Caki2 (cell line): ENCODE measurements at regions not wholly inside any gene's neighbourhood (a gene's known extent, or its start where the extent isn't known, plus 50 kb on each side); places are given as distances from the start of the nearest gene placed in this dataset.
A peak's percentile ranks its signal among the peaks of the same experiment; 100 is the strongest.

ENCODE experiments used
- DNase-seq: peaks from one replicate; pipeline ENCODE4 v3.0.0-alpha.2; 2015; ENCODE audit warnings: low read depth
- in situ Hi-C: cut with HindIII; loops from 2 replicates; pipeline ENCODE4 v1.10.0; 2016; ENCODE audit warnings: low sequenced_read_pairs, low pct_unique_long_range_greater_than_20kb, mixed read lengths

DNA sequence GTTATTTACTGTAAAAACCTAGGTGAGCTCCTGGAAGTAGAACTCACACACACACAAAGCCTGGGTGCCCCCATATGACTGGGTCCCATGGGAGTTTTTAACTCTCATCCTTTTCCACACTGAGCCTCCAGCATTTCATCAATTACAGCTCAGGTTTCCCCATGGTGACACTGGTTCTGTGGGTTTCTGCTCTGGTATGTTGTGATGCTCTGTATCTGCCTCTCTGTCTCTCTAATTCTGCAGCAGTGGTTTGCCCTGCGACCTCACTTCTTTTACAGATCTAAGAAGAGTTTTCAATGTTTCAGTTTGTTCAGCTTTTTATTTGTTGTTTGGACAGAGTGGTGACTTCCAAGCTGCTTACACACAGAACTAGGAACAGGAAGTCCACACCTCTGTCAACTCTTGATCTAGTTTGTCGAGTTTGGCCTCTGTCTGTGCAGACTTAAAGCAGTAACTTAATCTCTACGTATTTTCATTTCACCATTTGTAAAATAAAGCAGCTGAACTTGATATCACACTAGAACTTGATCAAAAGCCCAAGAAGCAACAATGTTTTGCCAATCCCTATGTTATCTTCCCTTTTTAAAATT lies 554.3 kb downstream of the EPHA7 start:
- in situ Hi-C loops: no loop called here

GRCh38 chr6:92849636-92850035 lies 569.7 kb downstream of the EPHA7 start:
- in situ Hi-C loops: no loop called here
- DNase-seq: no peak

More for the DNA sequence above, 554.3 kb downstream of the EPHA7 start:
- no peak for DNase-seq

- in situ Hi-C loops: no loop called here
- no peak for DNase-seq
Measured at GRCh38 chr6:92848901-92849300, 570.5 kb downstream of the EPHA7 start.

- in situ Hi-C loops: no loop called here
- DNase-seq: no peak
Measured at GRCh38 chr6:92848459-92848858, 570.9 kb downstream of the EPHA7 start.

DNA sequence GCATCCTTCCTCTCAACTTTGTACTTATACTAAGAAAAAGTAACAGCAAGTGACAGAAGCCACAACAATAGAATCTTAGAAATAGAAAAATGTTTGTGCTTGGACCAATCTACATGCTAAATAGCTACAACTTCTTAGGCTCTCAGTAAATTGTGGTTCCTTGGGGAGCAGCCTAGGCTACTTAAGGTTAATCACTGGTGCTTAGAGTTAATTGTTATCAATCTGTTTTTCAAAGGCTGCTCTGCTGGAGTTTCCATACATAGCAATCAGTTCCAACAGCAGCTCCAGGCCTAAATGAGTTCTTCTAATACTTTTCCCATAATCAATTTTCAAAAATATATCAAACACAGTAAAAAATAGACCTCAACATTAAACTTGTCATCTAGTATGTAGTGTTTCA lies 571.4 kb downstream of the EPHA7 start:
- in situ Hi-C loops: no loop called here

DNA sequence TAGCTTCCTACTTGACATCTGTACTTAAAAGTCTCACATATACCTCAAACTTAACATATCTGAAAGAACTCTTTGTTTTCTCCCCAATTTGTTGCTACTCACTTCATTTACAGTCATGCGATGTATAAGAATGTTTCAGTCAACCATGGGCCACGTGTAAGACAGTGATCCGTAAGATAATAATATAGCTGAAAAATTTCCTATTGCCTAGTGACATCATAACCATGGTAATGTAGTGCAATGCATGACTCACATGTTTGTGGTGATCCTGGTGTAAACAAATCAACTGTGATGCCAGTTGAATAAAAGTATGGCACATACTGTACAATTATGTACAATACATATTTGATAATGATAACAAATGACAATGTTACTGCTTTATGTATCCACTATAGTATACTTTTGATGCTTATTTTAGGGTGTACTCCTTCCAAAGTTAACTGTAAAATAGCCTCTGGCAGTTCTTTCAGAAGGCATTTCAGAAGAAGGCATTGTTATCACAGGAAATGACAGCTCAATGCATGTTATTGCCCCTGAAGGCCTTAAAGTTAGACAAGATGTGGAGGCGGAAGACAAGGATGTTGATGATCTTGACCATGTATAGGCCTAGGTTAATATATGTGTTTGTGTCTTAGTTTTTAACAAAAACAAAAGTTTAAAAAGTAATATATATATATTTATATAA lies 579.0 kb downstream of the EPHA7 start:
- no peak for DNase-seq
- in situ Hi-C loops: no loop called here

More for the DNA sequence above, 571.4 kb downstream of the EPHA7 start:
- DNase-seq: no peak

GRCh38 chr6:92828788-92829187 lies 590.6 kb downstream of the EPHA7 start:
- no peak for DNase-seq
- in situ Hi-C loops: no loop called here

GRCh38 chr6:92827104-92827503 lies 592.3 kb downstream of the EPHA7 start:
- no peak for DNase-seq
- in situ Hi-C loops: no loop called here

- no peak for DNase-seq
- in situ Hi-C loops: no loop called here
Measured at GRCh38 chr6:92826633-92827032, 592.7 kb downstream of the EPHA7 start.

DNA sequence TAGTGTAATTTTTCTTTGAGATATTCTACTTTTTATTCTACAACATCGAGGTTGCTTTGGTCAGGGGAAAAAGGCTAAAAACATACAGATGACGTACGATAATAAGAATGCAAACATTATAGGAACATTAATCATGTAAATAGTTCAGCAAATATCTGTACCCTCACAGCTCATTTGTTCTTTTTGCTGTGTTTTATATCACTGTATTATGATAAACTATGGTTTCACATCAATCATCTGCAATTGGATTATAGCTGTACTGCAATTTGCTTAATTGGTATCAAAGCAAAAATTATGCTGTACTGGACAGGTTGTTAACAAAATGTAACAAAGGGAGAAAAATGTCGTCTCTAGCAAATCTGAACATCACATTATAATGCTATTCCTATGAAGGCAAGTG lies 597.1 kb downstream of the EPHA7 start:
- no peak for DNase-seq
- in situ Hi-C loops: no loop called here

DNA sequence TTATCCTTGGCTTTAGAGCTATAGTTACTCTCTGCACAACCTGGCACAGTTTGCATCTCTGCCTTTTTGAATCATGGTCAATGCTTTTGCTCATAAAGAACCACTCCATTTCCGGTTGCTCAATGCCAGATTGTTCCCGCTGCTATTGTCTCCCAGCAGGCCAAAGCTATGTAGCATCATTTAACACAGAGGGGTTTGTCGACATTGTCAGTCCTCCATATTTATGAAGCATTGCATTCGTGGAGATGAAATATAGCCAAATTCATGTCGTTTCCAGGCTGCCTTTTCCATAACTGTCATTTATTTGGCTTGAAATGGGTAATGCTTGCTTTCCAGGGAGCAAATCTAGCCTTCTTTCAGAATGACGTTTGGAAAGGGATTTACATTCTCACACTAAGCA lies 598.8 kb downstream of the EPHA7 start:
- no peak for DNase-seq
- in situ Hi-C loops: no loop called here

DNA sequence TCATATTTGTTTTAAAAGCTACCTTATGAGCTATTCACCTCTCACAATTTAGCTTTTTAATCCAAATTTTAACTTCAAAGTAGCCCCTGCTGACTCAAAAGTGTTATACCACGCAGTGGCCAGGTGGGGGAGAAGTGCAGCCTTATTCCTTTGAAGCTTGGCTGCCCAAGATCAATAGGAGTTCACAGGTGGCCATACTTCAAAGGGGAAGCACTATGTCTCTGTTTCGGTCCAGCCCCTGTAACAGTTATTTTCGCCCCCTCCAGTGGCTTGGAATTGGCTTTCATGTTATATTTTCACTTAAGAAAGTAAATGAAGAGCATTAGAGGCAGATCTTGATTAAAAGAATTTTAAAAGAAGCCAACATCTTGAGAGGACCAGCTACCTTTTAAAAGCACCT lies 608.4 kb downstream of the EPHA7 start:
- in situ Hi-C loops: no loop called here
- peak; percentile 10 for DNase-seq

DNA sequence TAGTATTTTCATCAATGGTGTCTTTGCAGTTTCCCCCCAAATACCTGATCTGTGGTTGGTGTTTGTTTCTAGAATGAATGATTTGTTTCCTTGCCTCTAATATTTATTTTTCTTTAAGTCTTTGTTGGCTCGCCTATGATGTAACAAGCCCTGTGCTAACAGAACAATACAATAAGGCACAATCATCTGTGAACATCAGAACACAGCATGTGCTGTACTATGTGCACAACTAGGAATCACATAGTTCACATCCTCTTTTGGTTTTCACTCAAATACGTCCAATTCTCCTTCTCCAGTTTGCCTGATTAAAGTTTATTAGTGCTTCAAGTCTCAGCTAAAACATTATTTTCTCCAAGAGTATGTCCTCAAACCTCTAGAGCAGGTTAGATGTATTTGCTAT lies 613.1 kb downstream of the EPHA7 start:
- no peak for DNase-seq
- in situ Hi-C loops: no loop called here

GRCh38 chr6:92791403-92791802 lies 628.0 kb downstream of the EPHA7 start:
- DNase-seq: no peak
- in situ Hi-C loops: no loop called here

GRCh38 chr6:92790381-92790780 lies 629.0 kb downstream of the EPHA7 start:
- in situ Hi-C loops: no loop called here
- no peak for DNase-seq

GRCh38 chr6:92784235-92784634 lies 635.1 kb downstream of the EPHA7 start:
- no peak for DNase-seq
- in situ Hi-C loops: no loop called here

DNA sequence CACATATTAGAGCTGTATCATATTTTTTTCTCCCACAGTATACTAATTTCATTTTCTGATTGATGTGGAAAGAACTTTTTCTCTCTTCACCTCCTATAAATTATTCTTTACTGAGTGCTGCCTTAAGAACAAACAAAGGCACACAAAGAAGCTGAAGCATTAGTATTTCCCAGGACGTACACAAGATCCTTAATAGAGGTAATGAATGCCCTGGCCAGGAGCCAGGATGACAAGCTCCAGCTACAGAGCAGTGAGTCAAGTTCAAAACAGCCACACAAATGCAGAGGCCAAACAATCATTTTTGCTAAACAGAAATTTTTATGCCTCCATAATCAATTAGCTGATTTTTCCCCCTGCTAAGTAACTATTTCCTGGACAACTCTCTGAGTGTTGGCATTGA lies 639.6 kb downstream of the EPHA7 start:
- in situ Hi-C loops: no loop called here
- DNase-seq: no peak

- in situ Hi-C loops: no loop called here
- DNase-seq: peak; percentile 9
Measured at GRCh38 chr6:92777146-92777740, 642.1 kb downstream of the EPHA7 start.

- no peak for DNase-seq
- in situ Hi-C loops: no loop called here
Measured at GRCh38 chr6:92770540-92770939, 648.8 kb downstream of the EPHA7 start.

GRCh38 chr6:92767101-92767500 lies 652.3 kb downstream of the EPHA7 start:
- DNase-seq: no peak

More at GRCh38 chr6:92767101-92767500, 652.3 kb downstream of the EPHA7 start:
- in situ Hi-C loops: no loop called here
